PC-3 (cell line): ENCODE measurements at regions not wholly inside any gene's neighbourhood (a gene's known extent, or its start where the extent isn't known, plus 50 kb on each side); places are given as distances from the start of the nearest gene placed in this dataset.

ENCODE experiments used
- CTCF ChIP-seq: fragments of 300-600 bp; sonication (generic); conservative IDR thresholded peaks from 2 replicates; pipeline ENCODE4 v1.5.1; 2017; ENCODE audit warnings: antibody characterized with exemption, low read depth, mild to moderate bottlenecking, low read length
- EZH2 ChIP-seq: fragments of 300-600 bp; sonication (generic); IDR thresholded peaks from one replicate; pipeline ENCODE4 v1.6.1; 2017; ENCODE audit warnings: antibody characterized with exemption, mild to moderate bottlenecking, low read length; ENCODE audit not compliant: unreplicated experiment
- EZH2phosphoT487 ChIP-seq: fragments of 300-600 bp; sonication (generic); IDR thresholded peaks from 2 replicates; pipeline ENCODE4 v1.6.1; 2018; ENCODE audit warnings: mild to moderate bottlenecking, antibody characterized with exemption, low read length, borderline replicate concordance

- TF ChIP-seq EZH2 (no peak), CTCF (no peak), EZH2phosphoT487 (no peak)
These were observed 233.4 kb upstream of the MYT1L start for GRCh38 chr2:2564300-2565078.
